GM18502 (cell line): ENCODE measurements at regions not wholly inside any gene's neighbourhood (a gene's known extent, or its start where the extent isn't known, plus 50 kb on each side); places are given as distances from the start of the nearest gene placed in this dataset.

ENCODE experiments used
- ATAC-seq: cut with Tn5 transposase; IDR thresholded peaks from one replicate; pipeline ENCODE4 v1.9.1; 2021; ENCODE audit warnings: mild to moderate bottlenecking; ENCODE audit not compliant: unreplicated experiment, poor library complexity

- ATAC-seq, result no peak
Observed at GRCh38 chrX:51954592-51954991, 61.2 kb downstream of the MAGED1 start.

GRCh38 chrX:51955200-51955599 is 61.8 kb downstream of the MAGED1 start:
- peak; percentile 99 for ATAC-seq

GRCh38 chrX:51956441-51956840 is 63.0 kb downstream of the MAGED1 start:
- ATAC-seq, result no peak

- no peak for ATAC-seq
Observed at GRCh38 chrX:51975360-51975759, 81.9 kb downstream of the MAGED1 start.

GRCh38 chrX:51975811-51976210 is 82.4 kb downstream of the MAGED1 start:
- ATAC-seq, result no peak

GRCh38 chrX:51976503-51976902 is 83.1 kb downstream of the MAGED1 start:
- ATAC-seq, result no peak
